Esophagus squamous epithelium (tissue), 5 donors: ENCODE measurements at regions not wholly inside any gene's neighbourhood (a gene's known extent, or its start where the extent isn't known, plus 50 kb on each side); places are given as distances from the start of the nearest gene placed in this dataset.

ENCODE experiments used
- DNase-seq: peaks from one replicate; lab custom pipeline; 2025; lab: John Stamatoyannopoulos, UW
- H3K27ac ChIP-seq, 4 donors: fragments of 200-600 bp; sonication (generic); one replicate each; pipeline ENCODE4 v1.5.1; 2016 to 2019; ENCODE audit warnings: mild to moderate bottlenecking in 1 of 4
- H3K27me3 ChIP-seq, 4 donors: fragments of 200-600 bp; sonication (generic); 1 replicate in 3 of 4; 2 replicates in 1 of 4; pipeline versions ENCODE4 v1.5.1 to v1.6.0; 2017 to 2021; ENCODE audit warnings: antibody characterized with exemption in 1 of 4
- H3K36me3 ChIP-seq, 3 donors: fragments of 200-600 bp; sonication (generic); one replicate each; pipeline ENCODE4 v1.5.1; 2016 to 2019
- H3K4me1 ChIP-seq, 3 donors: fragments of 200-600 bp; sonication (generic); one replicate each; pipeline ENCODE4 v1.5.1; 2017 to 2019
- H3K4me3 ChIP-seq, 4 donors: fragments of 200-600 bp; sonication (generic); 1 replicate in 3 of 4; 2 replicates in 1 of 4; pipeline ENCODE4 v1.5.1; 2016 to 2019; ENCODE audit warnings: mild to moderate bottlenecking in 2 of 4, moderate library complexity in 1 of 4
- H3K9me3 ChIP-seq, 3 donors: fragments of 200-600 bp; sonication (generic); one replicate each; pipeline ENCODE4 v1.5.1; 2016 to 2019
- POLR2A ChIP-seq, 4 donors: fragments of 450-650 bp; IDR thresholded peaks; one replicate each; pipeline ENCODE4 v1.6.1; 2017; ENCODE audit warnings: antibody characterized with exemption in 4 of 4, mild to moderate bottlenecking in 4 of 4, moderate library complexity in 3 of 4
- WGBS, 2 donors: methylation state at CpG; one replicate each; pipeline ENCODE4 v1.1.5; 2018; 5-methylcytosine and 5-hydroxymethylcytosine counted together
- intact Hi-C: fragments of 100-400 bp; cut with DNase I; formaldehyde crosslinking; loops from one replicate; pipeline ENCODE4 v1.15.0; 2022
- TF ChIP-seq, protein P1 (sequence below), 6 experiments: fragments of 450-650 bp in 4 of 6; fragments of 200-600 bp in 2 of 6; sonication (generic) in 2 of 6; IDR thresholded peaks; one replicate each; pipeline ENCODE4 v1.5.1; 2016 to 2019; ENCODE audit warnings: antibody characterized with exemption in 6 of 6, mild to moderate bottlenecking in 4 of 6, moderate library complexity in 4 of 6
- donor health status: DM: yes; HTN: yes; CAD: no.

DNA sequence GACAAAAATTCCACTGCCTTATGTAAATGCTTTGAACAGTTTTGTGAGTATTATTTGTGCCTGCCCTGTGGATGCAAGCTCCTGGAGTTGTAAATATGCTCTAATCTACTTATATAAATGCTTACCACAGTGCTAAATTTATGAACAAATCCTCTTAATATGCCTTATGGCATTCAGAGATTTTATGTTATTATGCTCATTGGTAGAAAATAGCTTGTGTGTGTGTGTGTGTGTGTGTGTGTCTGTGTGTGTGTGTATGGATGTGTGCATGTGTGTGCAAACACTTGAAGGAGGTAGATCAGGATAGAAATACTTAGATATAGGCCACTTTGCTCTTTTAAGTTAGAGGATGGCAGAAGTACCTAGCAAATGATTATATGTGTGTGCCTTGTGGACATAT lies 253.9 kb downstream of the TAF11L14 start:
- no peak for DNase-seq
- H3K4me3 ChIP-seq, result no peak overlapping the region
- no peaks in the 10 kb centered on the region for H3K36me3 ChIP-seq
- TF ChIP-seq, protein P1, sequence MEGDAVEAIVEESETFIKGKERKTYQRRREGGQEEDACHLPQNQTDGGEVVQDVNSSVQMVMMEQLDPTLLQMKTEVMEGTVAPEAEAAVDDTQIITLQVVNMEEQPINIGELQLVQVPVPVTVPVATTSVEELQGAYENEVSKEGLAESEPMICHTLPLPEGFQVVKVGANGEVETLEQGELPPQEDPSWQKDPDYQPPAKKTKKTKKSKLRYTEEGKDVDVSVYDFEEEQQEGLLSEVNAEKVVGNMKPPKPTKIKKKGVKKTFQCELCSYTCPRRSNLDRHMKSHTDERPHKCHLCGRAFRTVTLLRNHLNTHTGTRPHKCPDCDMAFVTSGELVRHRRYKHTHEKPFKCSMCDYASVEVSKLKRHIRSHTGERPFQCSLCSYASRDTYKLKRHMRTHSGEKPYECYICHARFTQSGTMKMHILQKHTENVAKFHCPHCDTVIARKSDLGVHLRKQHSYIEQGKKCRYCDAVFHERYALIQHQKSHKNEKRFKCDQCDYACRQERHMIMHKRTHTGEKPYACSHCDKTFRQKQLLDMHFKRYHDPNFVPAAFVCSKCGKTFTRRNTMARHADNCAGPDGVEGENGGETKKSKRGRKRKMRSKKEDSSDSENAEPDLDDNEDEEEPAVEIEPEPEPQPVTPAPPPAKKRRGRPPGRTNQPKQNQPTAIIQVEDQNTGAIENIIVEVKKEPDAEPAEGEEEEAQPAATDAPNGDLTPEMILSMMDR (IDR thresholded peaks at IDR 0.05), result no peak
- no peak for TF ChIP-seq POLR2A (IDR thresholded peaks at IDR 0.05)
- H3K9me3 ChIP-seq, result no peaks in the 10 kb centered on the region
- no peaks in the 10 kb centered on the region for H3K27me3 ChIP-seq
- no peak overlapping the region for H3K27ac ChIP-seq
- intact Hi-C loops, result no loop called here
- peaks cover 0 to 15% (median 3%) of the 10 kb centered on the region in 3 donors for H3K4me1 ChIP-seq

DNA sequence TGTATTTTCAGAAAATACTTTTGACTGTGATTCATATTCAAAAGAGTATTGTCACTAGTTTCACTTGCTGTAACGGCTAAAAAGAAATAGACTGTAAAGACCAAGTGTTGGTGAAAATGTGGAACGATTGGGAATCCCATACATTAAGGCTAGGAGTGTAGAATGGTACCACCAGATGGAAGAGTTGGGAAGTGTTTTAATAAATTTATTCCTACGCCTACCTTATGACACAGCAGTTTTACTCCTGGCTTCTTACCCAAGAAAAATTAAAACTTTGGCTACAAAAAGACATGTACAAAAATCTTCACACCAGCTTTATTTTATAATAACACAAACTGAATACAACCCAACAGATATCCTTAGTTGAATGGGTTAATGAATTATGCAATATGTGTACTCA lies 256.2 kb downstream of the TAF11L14 start:
- TF ChIP-seq POLR2A (IDR thresholded peaks at IDR 0.05), result no peak
- TF ChIP-seq, protein P1 (IDR thresholded peaks at IDR 0.05), result no peak
- H3K9me3 ChIP-seq, result no peaks in the 10 kb centered on the region
- no peaks in the 10 kb centered on the region for H3K36me3 ChIP-seq
- H3K27ac ChIP-seq, result no peak overlapping the region
- intact Hi-C loops, result no loop called here
- DNase-seq, result no peak
- WGBS, 2 donors, result 75 to 80% methylated on average over 3 of the region's 3 CpGs
- H3K4me3 ChIP-seq, result no peak overlapping the region
- H3K4me1 ChIP-seq, result peaks cover 0 to 11% (median 0%) of the 10 kb centered on the region in 3 donors
- H3K27me3 ChIP-seq, result no peaks in the 10 kb centered on the region

DNA sequence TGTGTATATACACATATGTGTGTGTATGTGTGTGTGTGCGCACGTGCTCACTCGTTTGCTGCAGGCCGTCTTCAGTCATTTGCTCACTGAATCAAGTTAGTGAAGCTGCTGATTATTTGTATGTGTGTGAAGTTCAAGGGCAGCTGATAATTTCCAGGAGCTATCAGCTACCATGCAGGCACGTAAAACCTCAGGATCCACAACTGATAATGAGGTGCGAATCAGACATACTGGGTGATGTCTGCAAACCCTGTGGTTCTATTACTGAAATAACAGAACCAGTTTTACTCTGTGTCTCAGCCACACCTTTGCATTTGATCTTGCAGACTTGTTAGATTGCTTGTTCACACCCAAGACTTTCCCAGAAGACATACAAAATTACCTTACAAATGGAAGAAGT lies 257.6 kb downstream of the TAF11L14 start:
- TF ChIP-seq, protein P1 (IDR thresholded peaks at IDR 0.05), result no peak
- TF ChIP-seq POLR2A (IDR thresholded peaks at IDR 0.05), result no peak
- Histone ChIP-seq H3K27me3 (no peaks in the 10 kb centered on the region), H3K4me1 (peaks cover 0 to 17% (median 0%) of the 10 kb centered on the region in 3 donors), H3K9me3 (no peaks in the 10 kb centered on the region), H3K27ac (no peak overlapping the region), H3K36me3 (no peaks in the 10 kb centered on the region), H3K4me3 (no peak overlapping the region)
- intact Hi-C loops, result no loop called here
- DNase-seq, result no peak
- WGBS, 2 donors, result 74 to 77% methylated on average over 6 of the region's 6 CpGs

DNA sequence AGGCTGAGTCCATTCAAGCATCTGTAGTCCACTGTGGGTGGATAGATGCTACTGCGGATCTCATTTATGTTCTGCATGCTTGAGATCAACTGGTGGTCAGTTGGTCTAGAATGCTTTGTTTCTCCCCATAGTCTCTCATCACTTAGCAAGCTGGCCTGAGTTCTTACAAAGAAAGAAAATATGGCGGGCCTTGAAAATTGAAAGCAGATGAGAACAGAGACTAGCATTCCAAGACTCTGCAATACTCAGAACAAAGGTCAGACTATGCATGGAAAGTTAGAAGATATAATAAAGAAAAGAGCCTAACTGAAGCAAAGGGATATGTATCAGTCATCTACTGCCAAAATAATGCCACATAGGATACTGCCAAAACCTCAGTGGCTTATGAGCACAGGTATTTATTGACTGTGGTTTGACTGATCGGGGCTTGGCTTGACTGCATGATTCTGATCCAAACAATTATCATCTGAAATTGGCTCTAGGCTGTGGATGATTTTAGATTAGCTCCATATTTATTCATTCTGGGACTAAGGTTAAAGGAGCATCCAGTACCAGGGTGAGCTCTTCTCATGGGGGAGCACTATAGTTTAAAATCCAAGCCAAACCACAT lies 258.9 kb downstream of the TAF11L14 start:
- no peaks in the 10 kb centered on the region for H3K36me3 ChIP-seq
- intact Hi-C loops, result no loop called here
- no peak overlapping the region for H3K4me3 ChIP-seq
- no peak overlapping the region for H3K27ac ChIP-seq
- peaks cover 0 to 30% (median 9%) of the 10 kb centered on the region in 3 donors for H3K4me1 ChIP-seq
- 74 to 79% methylated on average over 3 of the region's 3 CpGs for WGBS, 2 donors
- H3K27me3 ChIP-seq, result no peaks in the 10 kb centered on the region
- DNase-seq, result no peak
- no peaks in the 10 kb centered on the region for H3K9me3 ChIP-seq
- TF ChIP-seq POLR2A (IDR thresholded peaks at IDR 0.05), result no peak

DNA sequence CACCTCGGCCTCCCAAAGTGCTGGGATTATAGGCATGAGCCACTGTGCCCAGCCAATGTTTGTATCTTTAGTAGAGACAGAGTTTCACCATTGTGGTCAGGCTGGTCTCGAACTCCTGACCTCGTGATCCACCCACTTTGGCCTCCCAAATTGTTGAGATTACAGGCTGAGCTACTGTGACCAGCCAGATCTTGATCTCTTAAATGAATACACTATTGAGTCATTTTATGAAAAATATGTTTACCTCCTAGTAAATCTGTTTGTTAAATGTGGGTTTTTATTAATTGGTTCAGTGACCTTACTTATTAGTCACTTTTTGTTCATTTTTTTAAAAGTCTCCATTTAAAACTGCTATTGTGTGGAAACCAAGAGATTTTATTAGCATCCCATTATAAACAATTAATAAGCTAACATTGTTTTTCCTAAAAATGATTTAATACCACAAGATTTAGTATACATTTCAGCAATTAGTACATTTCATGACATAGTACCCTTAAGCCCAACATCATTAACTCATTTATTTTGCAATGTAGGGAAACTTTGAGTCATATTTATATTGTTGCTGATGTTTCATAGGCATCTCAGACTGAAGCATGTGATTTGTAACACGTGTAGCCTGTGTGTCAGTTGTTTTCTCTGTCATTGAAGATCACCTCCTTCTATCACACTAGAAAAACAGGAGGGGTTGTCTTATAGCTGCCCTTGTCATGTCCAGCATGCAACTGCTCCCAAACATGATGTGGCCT lies 261.2 kb downstream of the TAF11L14 start:
- no peak overlapping the region for H3K4me3 ChIP-seq
- peaks cover 0 to 38% (median 9%) of the 10 kb centered on the region in 3 donors for H3K4me1 ChIP-seq
- H3K9me3 ChIP-seq, result no peaks in the 10 kb centered on the region
- intact Hi-C loops, result no loop called here
- H3K27ac ChIP-seq, result peak overlapping the region in 3 of 4 donors; percentile 34 to 54 (median 36)
- H3K27me3 ChIP-seq, result no peaks in the 10 kb centered on the region
- no peaks in the 10 kb centered on the region for H3K36me3 ChIP-seq
- no peak for TF ChIP-seq POLR2A (IDR thresholded peaks at IDR 0.05)
- TF ChIP-seq, protein P1 (IDR thresholded peaks at IDR 0.05), result no peak
- 58 to 66% methylated on average over 4 of the region's 4 CpGs for WGBS, 2 donors
- DNase-seq, result no peak
